HK-2 (cell line): ENCODE measurements at regions not wholly inside any gene's neighbourhood (a gene's known extent, or its start where the extent isn't known, plus 50 kb on each side); places are given as distances from the start of the nearest gene placed in this dataset.

Experiments
- DNase-seq: peaks from one replicate; pipeline ENCODE4 v3.0.0-alpha.2; 2018; ENCODE audit not compliant: unreplicated experiment

- no peak for DNase-seq
These were observed 68.8 kb upstream of the CLNK start for GRCh38 chr4:10753336-10753735.

- no peak for DNase-seq
These were observed 66.1 kb upstream of the CLNK start for GRCh38 chr4:10750714-10751113.

- no peak for DNase-seq
These were observed 62.6 kb upstream of the CLNK start for GRCh38 chr4:10747186-10747585.

GRCh38 chr4:10746371-10747171, 62.0 kb upstream of the CLNK start:
- no peak for DNase-seq

GRCh38 chr4:10743357-10743756, 58.8 kb upstream of the CLNK start:
- DNase-seq: no peak

- DNase-seq: no peak
These were observed 57.6 kb upstream of the CLNK start for GRCh38 chr4:10741961-10742699.

GRCh38 chr4:10740891-10741620, 56.5 kb upstream of the CLNK start:
- no peak for DNase-seq

GRCh38 chr4:10740251-10740650, 55.7 kb upstream of the CLNK start:
- DNase-seq: no peak

GRCh38 chr4:10738826-10739489, 54.4 kb upstream of the CLNK start:
- no peak for DNase-seq

- no peak for DNase-seq
These were observed 52.8 kb upstream of the CLNK start for GRCh38 chr4:10737337-10737736.

- DNase-seq: no peak
These were observed 52.3 kb upstream of the CLNK start for GRCh38 chr4:10736895-10737294.

GRCh38 chr4:10736266-10736665, 51.7 kb upstream of the CLNK start:
- no peak for DNase-seq

GRCh38 chr4:10734697-10735096, 50.1 kb upstream of the CLNK start:
- DNase-seq: no peak
